Activated naive CD4-positive, alpha-beta T cell treated with anti-CD3 and anti-CD28 coated beads, Interleukin-2, amount 50 U/mL, for 72 hours (primary cell): ENCODE measurements at regions not wholly inside any gene's neighbourhood (a gene's known extent, or its start where the extent isn't known, plus 50 kb on each side); places are given as distances from the start of the nearest gene placed in this dataset.

Experiments used
- ATAC-seq, 2 donors: fragments of 150-1000 bp; cut with Tn5 transposase; 2 replicates each; pipeline ENCODE4 v1.10.0; 2021; ENCODE audit warnings: mild to moderate bottlenecking in 2 of 2, moderate library complexity in 2 of 2
- DNase-seq, 2 donors: peaks; one replicate each; pipeline ENCODE4 v3.0.0; 2021 to 2022; ENCODE audit warnings: low spot score in 2 of 2
- H3K27ac Mint-ChIP-seq, 2 donors: one replicate each; pipeline ENCODE4 v1.8.0; 2022; ENCODE audit warnings: mild to moderate bottlenecking in 2 of 2, mixed read lengths in 2 of 2
- H3K36me3 Mint-ChIP-seq, 2 donors: one replicate each; pipeline ENCODE4 v1.8.0; 2022; ENCODE audit warnings: mixed read lengths in 2 of 2
- H3K9me3 Mint-ChIP-seq, 2 donors: one replicate each; pipeline ENCODE4 v1.8.0; 2022; ENCODE audit warnings: mixed read lengths in 2 of 2

DNA sequence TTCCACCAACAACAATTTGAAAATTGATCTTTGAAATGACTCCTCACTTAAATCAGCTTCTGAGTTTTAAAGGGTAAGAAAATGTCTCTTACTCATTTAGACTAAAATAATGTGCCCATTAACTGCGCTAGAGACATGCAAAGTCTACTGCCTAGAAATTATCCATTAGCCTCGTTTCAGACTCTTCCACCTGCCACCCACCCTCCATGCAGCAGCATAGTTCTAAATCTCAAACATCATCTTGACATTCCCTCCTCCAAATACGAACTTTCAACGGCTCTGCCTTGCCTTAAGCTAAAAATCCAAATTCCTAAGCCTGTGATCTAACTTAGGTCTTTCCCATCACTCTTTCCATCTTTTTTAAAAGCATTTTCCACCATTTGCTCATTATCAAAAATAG lies 66.6 kb upstream of the ST8SIA2 start:
- no peak for ATAC-seq
- H3K36me3 Mint-ChIP-seq: no peaks in the 10 kb centered on the region
- no peaks in the 10 kb centered on the region for H3K9me3 Mint-ChIP-seq
- no peak for DNase-seq
- H3K27ac Mint-ChIP-seq: no peak overlapping the region

DNA sequence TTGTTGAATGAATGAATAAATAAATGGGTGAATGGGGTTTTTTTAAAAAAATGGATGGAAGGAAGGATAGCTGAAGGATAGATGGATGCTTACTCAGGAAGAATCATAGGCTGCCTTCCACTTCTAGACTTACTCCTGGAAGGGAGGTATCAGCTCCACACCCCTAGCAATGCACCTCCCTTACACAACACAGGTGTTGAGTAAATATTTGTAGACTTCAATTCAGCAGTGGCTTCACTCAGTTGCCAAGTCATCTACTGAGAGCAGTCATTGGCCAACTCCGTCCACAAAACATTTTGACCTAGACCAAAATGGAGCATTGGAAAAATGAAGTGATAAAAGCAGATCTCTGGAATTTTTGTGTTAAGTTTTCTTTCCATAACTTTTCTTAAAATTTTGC lies 65.5 kb upstream of the ST8SIA2 start:
- Mint-ChIP-seq H3K27ac (no peak overlapping the region), H3K9me3 (peaks cover 0 to 4% of the 10 kb centered on the region in 2 donors), H3K36me3 (no peaks in the 10 kb centered on the region)
- DNase-seq (no peak), ATAC-seq (no peak)

DNA sequence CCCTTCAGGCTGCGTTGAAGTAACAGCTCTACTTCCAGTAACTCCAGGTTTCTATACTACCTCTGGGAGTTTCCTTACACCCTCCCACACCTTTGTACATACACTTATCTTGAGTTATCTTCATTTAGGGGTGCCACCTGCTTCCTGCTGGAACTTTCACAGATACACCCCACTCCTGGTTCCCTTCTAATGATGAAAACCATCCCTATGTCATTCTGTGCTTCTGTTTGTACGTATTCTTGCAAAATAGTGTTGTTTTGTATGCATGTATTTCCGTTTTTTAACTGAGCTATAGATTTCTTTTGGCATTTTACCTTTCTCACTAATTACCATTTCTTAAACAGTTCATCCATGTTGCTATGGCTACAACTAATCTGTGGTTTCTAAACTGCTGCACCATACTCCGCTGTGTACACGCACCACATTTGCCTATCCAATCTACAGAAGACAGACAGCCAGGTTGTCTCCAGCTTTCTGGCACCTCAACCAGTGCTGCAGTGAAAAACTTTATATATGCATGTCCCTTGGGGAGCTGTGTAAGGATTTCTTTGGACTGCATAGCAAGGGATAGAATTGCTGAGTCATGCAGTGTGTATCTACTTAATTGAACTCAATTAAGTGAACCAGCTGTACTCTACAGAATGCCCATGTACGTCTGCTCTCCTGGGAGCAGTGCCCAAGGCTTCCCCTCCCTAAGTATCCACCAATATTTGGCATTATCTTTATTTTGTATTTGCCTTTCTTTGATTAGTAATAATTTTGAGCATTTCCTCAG lies 61.4 kb upstream of the ST8SIA2 start:
- no peak for ATAC-seq
- Mint-ChIP-seq H3K27ac (no peak overlapping the region), H3K9me3 (peaks cover 0 to 4% of the 10 kb centered on the region in 2 donors), H3K36me3 (no peaks in the 10 kb centered on the region)
- no peak for DNase-seq

- Mint-ChIP-seq H3K27ac (no peak overlapping the region), H3K9me3 (peaks cover 0 to 4% of the 10 kb centered on the region in 2 donors), H3K36me3 (no peaks in the 10 kb centered on the region)
- DNase-seq (no peak), ATAC-seq (no peak)
Measured at GRCh38 chr15:92333709-92334108, 60.0 kb upstream of the ST8SIA2 start.

DNA sequence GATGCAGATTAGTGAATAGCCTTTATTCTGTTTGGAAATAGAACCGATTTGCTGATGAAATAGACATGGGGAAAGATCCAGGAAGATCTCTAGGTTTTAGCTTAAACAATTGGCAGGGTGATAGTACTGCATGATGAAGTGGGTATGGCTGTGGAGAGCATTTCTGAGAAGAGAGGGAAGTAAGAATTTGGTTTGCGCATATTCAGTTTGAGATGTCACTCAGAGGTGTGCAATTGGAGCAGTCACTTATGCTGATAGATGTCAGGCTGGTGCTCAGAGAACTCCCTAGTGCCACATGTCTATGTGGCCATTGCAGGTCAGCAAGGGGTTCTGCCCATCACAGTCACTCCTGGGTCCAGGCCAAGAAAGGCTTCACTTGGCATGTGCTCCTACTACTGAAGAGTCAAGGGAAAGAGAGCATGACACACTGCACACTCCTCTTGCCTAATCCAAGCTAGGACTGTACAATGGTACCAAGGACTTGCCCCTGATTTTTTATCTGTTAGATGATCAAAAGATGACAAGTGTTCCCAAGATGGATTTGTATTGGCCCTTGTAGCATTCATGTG lies 57.2 kb upstream of the ST8SIA2 start:
- Mint-ChIP-seq H3K36me3 (no peaks in the 10 kb centered on the region), H3K27ac (no peak overlapping the region), H3K9me3 (peaks cover 0 to 4% of the 10 kb centered on the region in 2 donors)
- DNase-seq: no peak
- no peak for ATAC-seq

DNA sequence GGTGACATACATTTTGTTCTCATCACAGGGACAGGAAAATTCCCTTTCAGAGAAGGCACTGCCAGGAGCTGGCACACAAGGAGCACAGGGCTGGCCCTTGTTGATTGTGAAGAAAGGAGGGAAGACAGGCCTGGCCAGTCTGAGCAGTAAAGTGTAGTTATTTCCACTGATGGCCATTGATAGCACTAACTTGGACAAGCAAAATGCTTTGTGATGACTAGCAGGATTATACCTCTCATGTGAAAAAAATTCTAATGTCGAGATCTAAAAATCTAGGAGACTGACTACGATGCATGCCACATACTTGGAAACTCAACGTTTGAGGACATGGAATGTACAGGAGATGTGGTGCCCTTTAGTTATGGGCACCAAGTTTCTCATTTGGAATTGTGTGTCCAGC lies 54.3 kb upstream of the ST8SIA2 start:
- no peak for DNase-seq
- Mint-ChIP-seq H3K36me3 (no peaks in the 10 kb centered on the region), H3K9me3 (no peaks in the 10 kb centered on the region), H3K27ac (no peak overlapping the region)
- ATAC-seq: no peak
